Stimulated activated CD8-positive, alpha-beta memory T cell treated with anti-CD3 and anti-CD28 coated beads, Interleukin-2, amount 100 ng/mL, for 48 hours (primary cell): ENCODE measurements at regions not wholly inside any gene's neighbourhood (a gene's known extent, or its start where the extent isn't known, plus 50 kb on each side); places are given as distances from the start of the nearest gene placed in this dataset.

ENCODE experiments used
- DNase-seq, 2 donors: peaks; one replicate each; pipeline ENCODE4 v3.0.0-alpha.2; 2020; ENCODE audit warnings: low read depth in 2 of 2

- DNase-seq, result no peak
These were observed 139.9 kb upstream of the C14orf180 start for GRCh38 chr14:104439625-104440024.

GRCh38 chr14:104440297-104440956 is 139.1 kb upstream of the C14orf180 start:
- no peak for DNase-seq

GRCh38 chr14:104441275-104442106 is 138.1 kb upstream of the C14orf180 start:
- no peak for DNase-seq

- DNase-seq, result no peak
These were observed 137.4 kb upstream of the C14orf180 start for GRCh38 chr14:104442107-104442551.

- DNase-seq, result no peak
These were observed 136.8 kb upstream of the C14orf180 start for GRCh38 chr14:104442631-104443390.

- no peak for DNase-seq
These were observed 136.0 kb upstream of the C14orf180 start for GRCh38 chr14:104443391-104444158.

GRCh38 chr14:104444159-104445030 is 135.2 kb upstream of the C14orf180 start:
- no peak for DNase-seq

- no peak for DNase-seq
These were observed 134.5 kb upstream of the C14orf180 start for GRCh38 chr14:104445086-104445485.

GRCh38 chr14:104445832-104446381 is 133.7 kb upstream of the C14orf180 start:
- DNase-seq, result no peak

GRCh38 chr14:104446611-104447010 is 133.0 kb upstream of the C14orf180 start:
- DNase-seq, result no peak

GRCh38 chr14:104447750-104448149 is 131.8 kb upstream of the C14orf180 start:
- no peak for DNase-seq

- DNase-seq, result no peak
These were observed 131.2 kb upstream of the C14orf180 start for GRCh38 chr14:104448321-104448720.

GRCh38 chr14:104448721-104449120 is 130.8 kb upstream of the C14orf180 start:
- no peak for DNase-seq

- no peak for DNase-seq
These were observed 128.7 kb upstream of the C14orf180 start for GRCh38 chr14:104450811-104451401.

GRCh38 chr14:104451474-104451873 is 128.1 kb upstream of the C14orf180 start:
- DNase-seq, result no peak

- no peak for DNase-seq
These were observed 120.7 kb upstream of the C14orf180 start for GRCh38 chr14:104458845-104459244.

GRCh38 chr14:104460791-104461651 is 118.5 kb upstream of the C14orf180 start:
- DNase-seq, result no peak

GRCh38 chr14:104461676-104462449 is 117.7 kb upstream of the C14orf180 start:
- DNase-seq, result no peak
